ENCODE measurements at regions not wholly inside any gene's neighbourhood (a gene's known extent, or its start where the extent isn't known, plus 50 kb on each side); places are given as distances from the start of the nearest gene placed in this dataset.

DNA sequence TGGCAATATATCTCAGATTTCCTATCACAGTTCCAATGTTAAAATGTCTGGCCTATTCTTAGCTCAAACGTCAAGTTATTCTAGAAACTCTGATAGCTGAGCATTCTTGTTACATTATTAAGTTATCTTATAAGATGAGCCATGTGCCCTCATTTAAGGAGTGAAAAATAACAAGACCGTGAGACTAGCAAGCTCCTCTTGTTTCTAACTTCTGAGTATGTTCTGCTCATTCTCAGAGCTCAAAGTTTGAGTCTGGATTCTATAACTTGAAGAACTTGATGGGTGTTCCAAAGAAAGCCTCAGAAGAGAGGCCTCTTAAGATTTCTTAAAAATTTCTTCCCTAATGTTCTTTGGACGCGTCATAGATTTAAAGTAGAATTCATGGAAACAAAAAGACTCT, 215.2 kb downstream of the HTR7 start:
- POLR2A ChIA-PET: no interaction called here
- no peaks in the 10 kb centered on the region for H3K36me3 ChIP-seq (ENCODE audit: insufficient read depth, low read length)
- no peaks in the 10 kb centered on the region for H3K36me3 Mint-ChIP-seq (ENCODE audit: low read depth)

DNA sequence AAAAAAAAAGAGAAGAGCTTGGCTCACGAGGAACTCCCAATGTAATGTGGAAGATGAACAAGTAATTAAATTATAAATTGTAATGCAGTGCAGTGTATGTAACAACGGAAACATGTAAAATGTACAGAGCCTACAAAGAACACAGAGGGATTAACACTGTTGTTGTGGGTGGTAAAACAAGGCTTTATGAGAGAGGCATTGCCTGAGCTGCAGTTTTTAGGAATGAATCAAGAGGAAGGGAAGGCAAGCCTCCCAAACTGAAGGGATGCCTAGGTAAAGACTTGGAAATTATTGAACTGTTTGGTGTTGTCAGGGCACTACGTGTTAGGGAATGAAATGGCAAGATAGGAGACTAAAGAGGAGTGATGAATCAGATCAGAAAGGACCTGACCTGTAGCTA, 213.7 kb downstream of the HTR7 start:
- Histone ChIP-seq H3K27ac (ENCODE audit: low read depth in 1 of 2, low read length in 2 of 2) (no peak overlapping the region), H3K9me3 (ENCODE audit: control insufficient read depth in 1 of 2, insufficient read depth in 1 of 2, low read length in 2 of 2) (no peaks in the 10 kb centered on the region), H3K4me1 (ENCODE audit: insufficient read depth, low read length) (no peaks in the 10 kb centered on the region), H3K36me3 (ENCODE audit: insufficient read depth, low read length) (no peaks in the 10 kb centered on the region), H3K4me3 (ENCODE audit: low read length) (no peak overlapping the region), H3K27me3 (ENCODE audit: control insufficient read depth in 1 of 2, insufficient read depth in 2 of 2, low read length in 2 of 2) (no peaks in the 10 kb centered on the region)
- H3K9me3 Mint-ChIP-seq: no peaks in the 10 kb centered on the region
- no peak overlapping the region for H3K4me3 Mint-ChIP-seq
- no peaks in the 10 kb centered on the region for H3K4me1 Mint-ChIP-seq (ENCODE audit: low read depth)
- POLR2A ChIA-PET: interaction anchor here (0.6 kb wide), 1 partner anchor 948 kb away, joined by 3 read pairs; no protein-coding TSS in a partner anchor
- CTCF ChIA-PET: no interaction called here
- intact Hi-C loops (cut with DNase I, micrococcal nuclease): no loop called here
- H3K27me3 Mint-ChIP-seq: no peaks in the 10 kb centered on the region
- no peak overlapping the region for H3K27ac Mint-ChIP-seq
- DNase-seq (no peak), ATAC-seq (ENCODE audit: poor library complexity) (no peak)
- H3K36me3 Mint-ChIP-seq (ENCODE audit: low read depth): no peaks in the 10 kb centered on the region
- TF ChIP-seq, protein P1, sequence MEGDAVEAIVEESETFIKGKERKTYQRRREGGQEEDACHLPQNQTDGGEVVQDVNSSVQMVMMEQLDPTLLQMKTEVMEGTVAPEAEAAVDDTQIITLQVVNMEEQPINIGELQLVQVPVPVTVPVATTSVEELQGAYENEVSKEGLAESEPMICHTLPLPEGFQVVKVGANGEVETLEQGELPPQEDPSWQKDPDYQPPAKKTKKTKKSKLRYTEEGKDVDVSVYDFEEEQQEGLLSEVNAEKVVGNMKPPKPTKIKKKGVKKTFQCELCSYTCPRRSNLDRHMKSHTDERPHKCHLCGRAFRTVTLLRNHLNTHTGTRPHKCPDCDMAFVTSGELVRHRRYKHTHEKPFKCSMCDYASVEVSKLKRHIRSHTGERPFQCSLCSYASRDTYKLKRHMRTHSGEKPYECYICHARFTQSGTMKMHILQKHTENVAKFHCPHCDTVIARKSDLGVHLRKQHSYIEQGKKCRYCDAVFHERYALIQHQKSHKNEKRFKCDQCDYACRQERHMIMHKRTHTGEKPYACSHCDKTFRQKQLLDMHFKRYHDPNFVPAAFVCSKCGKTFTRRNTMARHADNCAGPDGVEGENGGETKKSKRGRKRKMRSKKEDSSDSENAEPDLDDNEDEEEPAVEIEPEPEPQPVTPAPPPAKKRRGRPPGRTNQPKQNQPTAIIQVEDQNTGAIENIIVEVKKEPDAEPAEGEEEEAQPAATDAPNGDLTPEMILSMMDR (IDR thresholded peaks at IDR 0.05): no peak

More for the DNA sequence above, 215.2 kb downstream of the HTR7 start:
- Mint-ChIP-seq H3K9me3 (no peaks in the 10 kb centered on the region), H3K27ac (no peak overlapping the region), H3K27me3 (no peaks in the 10 kb centered on the region), H3K4me1 (ENCODE audit: low read depth) (no peaks in the 10 kb centered on the region), H3K4me3 (no peak overlapping the region)
- no peaks in the 10 kb centered on the region for H3K4me1 ChIP-seq (ENCODE audit: insufficient read depth, low read length)
- H3K27ac ChIP-seq (ENCODE audit: low read depth in 1 of 2, low read length in 2 of 2): no peak overlapping the region
- H3K27me3 ChIP-seq (ENCODE audit: control insufficient read depth in 1 of 2, insufficient read depth in 2 of 2, low read length in 2 of 2): no peaks in the 10 kb centered on the region
- no peak overlapping the region for H3K4me3 ChIP-seq (ENCODE audit: low read length)
- ATAC-seq (ENCODE audit: poor library complexity): no peak
- no peak for DNase-seq
- intact Hi-C loops (cut with DNase I, micrococcal nuclease): no loop called here
- no peaks in the 10 kb centered on the region for H3K9me3 ChIP-seq (ENCODE audit: control insufficient read depth in 1 of 2, insufficient read depth in 1 of 2, low read length in 2 of 2)
- CTCF ChIA-PET: interaction anchor here (1.0 kb wide), 1 partner anchor 10 kb away, joined by 3 read pairs; no protein-coding TSS in a partner anchor
- TF ChIP-seq, protein P1 (IDR thresholded peaks at IDR 0.05): no peak

GRCh38 chr10:90650858-90651257, 207.0 kb downstream of the HTR7 start:
- H3K9me3 ChIP-seq (ENCODE audit: control insufficient read depth in 1 of 2, insufficient read depth in 1 of 2, low read length in 2 of 2): no peaks in the 10 kb centered on the region
- POLR2A ChIA-PET: no interaction called here

More at GRCh38 chr10:90650858-90651257, 207.0 kb downstream of the HTR7 start:
- H3K36me3 Mint-ChIP-seq (ENCODE audit: low read depth): no peaks in the 10 kb centered on the region
- Histone ChIP-seq H3K27me3 (ENCODE audit: control insufficient read depth in 1 of 2, insufficient read depth in 2 of 2, low read length in 2 of 2) (no peaks in the 10 kb centered on the region), H3K27ac (ENCODE audit: low read depth in 1 of 2, low read length in 2 of 2) (no peak overlapping the region), H3K4me1 (ENCODE audit: insufficient read depth, low read length) (no peaks in the 10 kb centered on the region), H3K4me3 (ENCODE audit: low read length) (no peak overlapping the region), H3K36me3 (ENCODE audit: insufficient read depth, low read length) (no peaks in the 10 kb centered on the region)
- intact Hi-C loops (cut with DNase I, micrococcal nuclease): no loop called here
- CTCF ChIA-PET: interaction anchor here (1.2 kb wide), 1 partner anchor 13 kb away, joined by 5 read pairs; no protein-coding TSS in a partner anchor
- peaks cover 14% of the 10 kb centered on the region for H3K27me3 Mint-ChIP-seq
- DNase-seq (no peak), ATAC-seq (ENCODE audit: poor library complexity) (no peak)
- TF ChIP-seq, protein P1 (IDR thresholded peaks at IDR 0.05): no peak
- no peak overlapping the region for H3K27ac Mint-ChIP-seq
- no peaks in the 10 kb centered on the region for H3K4me1 Mint-ChIP-seq (ENCODE audit: low read depth)
- H3K9me3 Mint-ChIP-seq: peaks cover 3% of the 10 kb centered on the region
- no peak overlapping the region for H3K4me3 Mint-ChIP-seq

Data from CD4-positive, alpha-beta T cell (primary cell).